Suprapubic skin (tissue), 4 donors: ENCODE measurements at regions not wholly inside any gene's neighbourhood (a gene's known extent, or its start where the extent isn't known, plus 50 kb on each side); places are given as distances from the start of the nearest gene placed in this dataset.

Experiments used
- DNase-seq, 2 donors: peaks; one replicate each; pipeline ENCODE4 v3.0.0-alpha.2; 2019; ENCODE audit warnings: low spot score in 2 of 2
- H3K27ac ChIP-seq: fragments of 200-600 bp; sonication (generic); one replicate; pipeline ENCODE4 v1.5.1; 2019
- H3K27me3 ChIP-seq: fragments of 200-600 bp; sonication (generic); one replicate; pipeline ENCODE4 v1.5.1; 2019
- H3K36me3 ChIP-seq: fragments of 200-600 bp; sonication (generic); one replicate; pipeline ENCODE4 v1.5.1; 2019
- H3K4me1 ChIP-seq: fragments of 200-600 bp; sonication (generic); one replicate; pipeline ENCODE4 v1.5.1; 2019
- H3K4me3 ChIP-seq: fragments of 200-600 bp; sonication (generic); one replicate; pipeline ENCODE4 v1.5.1; 2019; ENCODE audit warnings: mild to moderate bottlenecking
- H3K9me3 ChIP-seq: fragments of 200-600 bp; sonication (generic); one replicate; pipeline ENCODE4 v1.5.1; 2019
- CTCF ChIP-seq, 2 donors: fragments of 200-600 bp in 1 of 2; fragments of 450-650 bp in 1 of 2; sonication (generic) in 1 of 2; IDR thresholded peaks; one replicate each; pipeline ENCODE4 v1.5.1; 2016 to 2019; ENCODE audit warnings: antibody characterized with exemption in 2 of 2, mild to moderate bottlenecking in 1 of 2, moderate library complexity in 1 of 2
- EP300 ChIP-seq: sonication (generic); formaldehyde crosslinking; IDR thresholded peaks from one replicate; pipeline ENCODE4 v1.6.1; 2017; ENCODE audit warnings: antibody characterized with exemption
- POLR2A ChIP-seq, 2 donors: fragments of 450-650 bp; IDR thresholded peaks; one replicate each; pipeline ENCODE4 v1.6.1; 2017; ENCODE audit warnings: antibody characterized with exemption in 2 of 2, mild to moderate bottlenecking in 2 of 2, moderate library complexity in 2 of 2
- POLR2AphosphoS5 ChIP-seq, 3 donors: sonication (generic); formaldehyde crosslinking; IDR thresholded peaks; one replicate each; pipeline ENCODE4 v1.6.1; 2017; ENCODE audit warnings: antibody characterized with exemption in 3 of 3
- WGBS: methylation state at CpG from one replicate; pipeline ENCODE4 v1.1.5; 2018; 5-methylcytosine and 5-hydroxymethylcytosine counted together

GRCh38 chr22:48697694-48698276 is 1129.9 kb downstream of the BRD1 start:
- Histone ChIP-seq H3K9me3 (no peaks in the 10 kb centered on the region), H3K27ac (no peak overlapping the region), H3K27me3 (no peaks in the 10 kb centered on the region), H3K4me1 (no peaks in the 10 kb centered on the region), H3K36me3 (no peaks in the 10 kb centered on the region), H3K4me3 (no peak overlapping the region)
- TF ChIP-seq POLR2A (IDR thresholded peaks at IDR 0.05) (no peak), CTCF (IDR thresholded peaks at IDR 0.05) (no peak), POLR2AphosphoS5 (IDR thresholded peaks at IDR 0.05) (no peak), EP300 (no peak)
- WGBS: 97% methylated on average over 6 of the region's 6 CpGs
- DNase-seq: no peak

- H3K4me3 ChIP-seq: no peak overlapping the region
- no peaks in the 10 kb centered on the region for H3K27me3 ChIP-seq
- no peaks in the 10 kb centered on the region for H3K4me1 ChIP-seq
- whole genome bisulfite sequencing: 84% methylated on average over 3 of the region's 3 CpGs
- H3K27ac ChIP-seq: no peak overlapping the region
- no peaks in the 10 kb centered on the region for H3K9me3 ChIP-seq
- H3K36me3 ChIP-seq: no peaks in the 10 kb centered on the region
- TF ChIP-seq EP300 (no peak), CTCF (IDR thresholded peaks at IDR 0.05) (no peak), POLR2A (IDR thresholded peaks at IDR 0.05) (no peak), POLR2AphosphoS5 (IDR thresholded peaks at IDR 0.05) (no peak)
- no peak for DNase-seq
Measured at GRCh38 chr22:48697223-48697622, 1130.5 kb downstream of the BRD1 start.

GRCh38 chr22:48696371-48696770 is 1131.3 kb downstream of the BRD1 start:
- no peaks in the 10 kb centered on the region for H3K36me3 ChIP-seq
- TF ChIP-seq POLR2A (IDR thresholded peaks at IDR 0.05) (no peak), CTCF (IDR thresholded peaks at IDR 0.05) (no peak), EP300 (no peak), POLR2AphosphoS5 (IDR thresholded peaks at IDR 0.05) (no peak)
- no peaks in the 10 kb centered on the region for H3K27me3 ChIP-seq
- H3K9me3 ChIP-seq: no peaks in the 10 kb centered on the region
- H3K4me3 ChIP-seq: no peak overlapping the region
- H3K4me1 ChIP-seq: no peaks in the 10 kb centered on the region
- 82% methylated on average over 2 of the region's 4 CpGs for WGBS
- no peak for DNase-seq
- H3K27ac ChIP-seq: no peak overlapping the region

- H3K27ac ChIP-seq: no peak overlapping the region
- H3K4me1 ChIP-seq: no peaks in the 10 kb centered on the region
- no peak for DNase-seq
- 77% methylated on average over 10 of the region's 19 CpGs for WGBS
- no peaks in the 10 kb centered on the region for H3K27me3 ChIP-seq
- TF ChIP-seq EP300: no peak
- TF ChIP-seq CTCF (IDR thresholded peaks at IDR 0.05): no peak
- no peak for TF ChIP-seq POLR2AphosphoS5 (IDR thresholded peaks at IDR 0.05)
- no peak for TF ChIP-seq POLR2A (IDR thresholded peaks at IDR 0.05)
- H3K9me3 ChIP-seq: no peaks in the 10 kb centered on the region
- no peak overlapping the region for H3K4me3 ChIP-seq
- H3K36me3 ChIP-seq: no peaks in the 10 kb centered on the region
Measured at GRCh38 chr22:48695731-48696305, 1131.9 kb downstream of the BRD1 start.

- no peaks in the 10 kb centered on the region for H3K36me3 ChIP-seq
- 57% methylated on average over 5 of the region's 6 CpGs for WGBS
- H3K4me3 ChIP-seq: no peak overlapping the region
- no peak for DNase-seq
- H3K27ac ChIP-seq: no peak overlapping the region
- H3K9me3 ChIP-seq: no peaks in the 10 kb centered on the region
- no peak for TF ChIP-seq POLR2AphosphoS5 (IDR thresholded peaks at IDR 0.05)
- TF ChIP-seq POLR2A (IDR thresholded peaks at IDR 0.05): no peak
- TF ChIP-seq CTCF (IDR thresholded peaks at IDR 0.05): no peak
- no peak for TF ChIP-seq EP300
- no peaks in the 10 kb centered on the region for H3K27me3 ChIP-seq
- H3K4me1 ChIP-seq: no peaks in the 10 kb centered on the region
Measured at GRCh38 chr22:48695251-48695650, 1132.4 kb downstream of the BRD1 start.
